HCT116 (cell line): ENCODE measurements at regions not wholly inside any gene's neighbourhood (a gene's known extent, or its start where the extent isn't known, plus 50 kb on each side); places are given as distances from the start of the nearest gene placed in this dataset.
"Not testable (repeated sequence)": the region's sequence is repeated elsewhere in the genome, so short reads cannot be mapped to it uniquely, and the experiment has no call there.

Experiments
- ELF1 ChIP-seq: IDR thresholded peaks from 2 replicates; pipeline ENCODE4 v1.6.1; 2012; ENCODE audit warnings: low read depth, borderline replicate concordance
- EZH2phosphoT487 ChIP-seq: fragments of 200-600 bp; IDR thresholded peaks from 2 replicates; pipeline ENCODE4 v1.6.1; 2018; ENCODE audit warnings: antibody characterized with exemption, borderline replicate concordance
- JUND ChIP-seq: IDR thresholded peaks from 2 replicates; pipeline ENCODE4 v1.6.1; 2012
- POLR2A ChIP-seq: IDR thresholded peaks from 2 replicates; pipeline ENCODE4 v1.7.0; 2011; ENCODE audit warnings: borderline replicate concordance; ENCODE audit not compliant: insufficient read depth, insufficient read length; ENCODE audit errors: extremely low read depth
- TF ChIP-seq, protein P1 (sequence below), 3 experiments: fragments of 200-600 bp in 1 of 3; sonication (generic) in 1 of 3; IDR thresholded peaks in 2 of 3; conservative IDR thresholded peaks in 1 of 3; 2 replicates each; pipeline ENCODE4 v1.5.1; 2012 to 2017; ENCODE audit warnings: low read depth in 2 of 3, low read length in 2 of 3, antibody characterized with exemption in 1 of 3, borderline replicate concordance in 1 of 3, control low read depth in 1 of 3, mild to moderate bottlenecking in 1 of 3, mixed read lengths in 1 of 3, mixed run types in 1 of 3, moderate library complexity in 1 of 3; ENCODE audit not compliant: insufficient read depth in 1 of 3
- TF ChIP-seq, protein P2 (sequence below): IDR thresholded peaks from 2 replicates; pipeline ENCODE4 v1.6.1; 2012
- TF ChIP-seq, protein P3 (sequence below): IDR thresholded peaks from 2 replicates; pipeline ENCODE4 v1.6.1; 2012

DNA sequence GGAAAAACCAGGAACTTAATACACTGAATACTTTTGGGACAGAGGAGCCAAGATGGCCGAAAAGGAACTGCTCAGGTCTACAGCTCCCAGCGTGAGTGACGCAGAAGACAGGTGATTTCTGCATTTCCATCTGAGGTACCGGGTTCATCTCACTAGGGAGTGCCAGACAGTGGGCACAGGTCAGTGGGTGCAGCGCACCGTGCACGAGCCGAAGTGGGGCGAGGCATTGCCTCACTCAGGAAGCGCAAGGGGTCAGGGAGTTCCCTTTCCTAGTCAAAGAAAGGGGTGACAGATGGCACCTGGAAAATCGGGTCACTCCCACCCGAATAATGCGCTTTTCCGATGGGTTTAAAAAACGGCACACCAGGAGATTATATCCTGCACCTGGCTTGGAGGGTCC, 605.4 kb downstream of the DTWD2 start:
- TF ChIP-seq EZH2phosphoT487, POLR2A, JUND, ELF1: not testable (repeated sequence)
- TF ChIP-seq, protein P1, sequence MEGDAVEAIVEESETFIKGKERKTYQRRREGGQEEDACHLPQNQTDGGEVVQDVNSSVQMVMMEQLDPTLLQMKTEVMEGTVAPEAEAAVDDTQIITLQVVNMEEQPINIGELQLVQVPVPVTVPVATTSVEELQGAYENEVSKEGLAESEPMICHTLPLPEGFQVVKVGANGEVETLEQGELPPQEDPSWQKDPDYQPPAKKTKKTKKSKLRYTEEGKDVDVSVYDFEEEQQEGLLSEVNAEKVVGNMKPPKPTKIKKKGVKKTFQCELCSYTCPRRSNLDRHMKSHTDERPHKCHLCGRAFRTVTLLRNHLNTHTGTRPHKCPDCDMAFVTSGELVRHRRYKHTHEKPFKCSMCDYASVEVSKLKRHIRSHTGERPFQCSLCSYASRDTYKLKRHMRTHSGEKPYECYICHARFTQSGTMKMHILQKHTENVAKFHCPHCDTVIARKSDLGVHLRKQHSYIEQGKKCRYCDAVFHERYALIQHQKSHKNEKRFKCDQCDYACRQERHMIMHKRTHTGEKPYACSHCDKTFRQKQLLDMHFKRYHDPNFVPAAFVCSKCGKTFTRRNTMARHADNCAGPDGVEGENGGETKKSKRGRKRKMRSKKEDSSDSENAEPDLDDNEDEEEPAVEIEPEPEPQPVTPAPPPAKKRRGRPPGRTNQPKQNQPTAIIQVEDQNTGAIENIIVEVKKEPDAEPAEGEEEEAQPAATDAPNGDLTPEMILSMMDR (IDR thresholded peaks at IDR 0.05 in 2 of 3, conservative IDR thresholded peaks at IDR 0.05 in 1 of 3; ENCODE audit: borderline replicate concordance in 1 of 3, insufficient read depth in 1 of 3, low read depth in 2 of 3, low read length in 2 of 3), result not testable (repeated sequence)
- TF ChIP-seq, protein P2, sequence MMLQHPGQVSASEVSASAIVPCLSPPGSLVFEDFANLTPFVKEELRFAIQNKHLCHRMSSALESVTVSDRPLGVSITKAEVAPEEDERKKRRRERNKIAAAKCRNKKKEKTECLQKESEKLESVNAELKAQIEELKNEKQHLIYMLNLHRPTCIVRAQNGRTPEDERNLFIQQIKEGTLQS, result not testable (repeated sequence)
- TF ChIP-seq, protein P3, sequence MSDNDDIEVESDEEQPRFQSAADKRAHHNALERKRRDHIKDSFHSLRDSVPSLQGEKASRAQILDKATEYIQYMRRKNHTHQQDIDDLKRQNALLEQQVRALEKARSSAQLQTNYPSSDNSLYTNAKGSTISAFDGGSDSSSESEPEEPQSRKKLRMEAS, result not testable (repeated sequence)
